Thymus (tissue), 11 donors: ENCODE measurements at regions not wholly inside any gene's neighbourhood (a gene's known extent, or its start where the extent isn't known, plus 50 kb on each side); places are given as distances from the start of the nearest gene placed in this dataset.

Source experiments
- DNase-seq, 9 donors: peaks; one replicate each; pipeline ENCODE4 v3.0.0-alpha.2; 2013; ENCODE audit warnings: low spot score in 9 of 9, low read depth in 6 of 9, missing footprints in 1 of 9
- H3K27ac ChIP-seq, 2 donors: one replicate each; pipeline ENCODE4 v1.5.1; 2013; ENCODE audit warnings: control low read depth in 1 of 2, low read depth in 1 of 2, low read length in 1 of 2, mild to moderate bottlenecking in 1 of 2, moderate library complexity in 1 of 2
- H3K27me3 ChIP-seq, 2 donors: one replicate each; pipeline ENCODE4 v1.5.1; 2013; ENCODE audit warnings: low read length in 1 of 2; ENCODE audit not compliant: control insufficient read depth in 2 of 2, insufficient read depth in 1 of 2
- H3K36me3 ChIP-seq, 2 donors: one replicate each; pipeline ENCODE4 v1.5.1; 2013; ENCODE audit warnings: low read length in 1 of 2, mild to moderate bottlenecking in 1 of 2, moderate library complexity in 1 of 2; ENCODE audit not compliant: control insufficient read depth in 2 of 2, insufficient read depth in 2 of 2
- H3K4me1 ChIP-seq, 2 donors: one replicate each; pipeline ENCODE4 v1.5.1; 2013; ENCODE audit warnings: low read length in 2 of 2; ENCODE audit not compliant: control insufficient read depth in 2 of 2, insufficient read depth in 2 of 2
- H3K4me3 ChIP-seq, 2 donors: one replicate each; pipeline ENCODE4 v1.5.1; 2013; ENCODE audit warnings: low read length in 2 of 2, control low read depth in 1 of 2, mild to moderate bottlenecking in 1 of 2
- H3K9me3 ChIP-seq, 2 donors: one replicate each; pipeline ENCODE4 v1.5.1; 2013; ENCODE audit warnings: low read length in 1 of 2, mild to moderate bottlenecking in 1 of 2; ENCODE audit not compliant: control insufficient read depth in 2 of 2, insufficient read depth in 1 of 2
- WGBS: extraction: QIAGEN DNeasy Blood & Tissue Kit; methylation state at CpG from one replicate; pipeline ENCODE4 v1.1.7; 2013; 5-methylcytosine and 5-hydroxymethylcytosine counted together
- donor health status: healthy.

- Histone ChIP-seq H3K4me3 (no peak overlapping the region), H3K27ac (no peak overlapping the region), H3K36me3 (no peaks in the 10 kb centered on the region), H3K27me3 (no peaks in the 10 kb centered on the region), H3K4me1 (no peaks in the 10 kb centered on the region), H3K9me3 (no peaks in the 10 kb centered on the region)
- DNase-seq, result no peak
- WGBS, result 89% methylated on average over 13 of the region's 13 CpGs
Observed at GRCh38 chr5:2856206-2856605, 104.7 kb upstream of the IRX2 start.

- Histone ChIP-seq H3K4me1 (no peaks in the 10 kb centered on the region), H3K9me3 (no peaks in the 10 kb centered on the region), H3K4me3 (no peak overlapping the region), H3K36me3 (no peaks in the 10 kb centered on the region), H3K27me3 (no peaks in the 10 kb centered on the region), H3K27ac (no peak overlapping the region)
- DNase-seq, result no peak
- 93% methylated on average over 1 of the region's 1 CpG for WGBS
Observed at GRCh38 chr5:2852446-2852845, 101.0 kb upstream of the IRX2 start.

- no peaks in the 10 kb centered on the region for H3K9me3 ChIP-seq
- no peaks in the 10 kb centered on the region for H3K4me1 ChIP-seq
- H3K4me3 ChIP-seq, result no peak overlapping the region
- 92% methylated on average over 5 of the region's 5 CpGs for WGBS
- H3K36me3 ChIP-seq, result no peaks in the 10 kb centered on the region
- H3K27ac ChIP-seq, result no peak overlapping the region
- no peak for DNase-seq
- no peaks in the 10 kb centered on the region for H3K27me3 ChIP-seq
Observed at GRCh38 chr5:2851895-2852294, 100.4 kb upstream of the IRX2 start.

GRCh38 chr5:2849429-2849828 is 98.0 kb upstream of the IRX2 start:
- DNase-seq, result no peak
- no peaks in the 10 kb centered on the region for H3K4me1 ChIP-seq
- no peaks in the 10 kb centered on the region for H3K36me3 ChIP-seq
- no peak overlapping the region for H3K4me3 ChIP-seq
- WGBS, result 89% methylated on average over 6 of the region's 6 CpGs
- H3K27me3 ChIP-seq, result no peaks in the 10 kb centered on the region
- no peaks in the 10 kb centered on the region for H3K9me3 ChIP-seq
- H3K27ac ChIP-seq, result no peak overlapping the region

- no peak for DNase-seq
- no peaks in the 10 kb centered on the region for H3K4me1 ChIP-seq
- 88% methylated on average over 11 of the region's 11 CpGs for WGBS
- H3K27ac ChIP-seq, result no peak overlapping the region
- H3K27me3 ChIP-seq, result no peaks in the 10 kb centered on the region
- H3K4me3 ChIP-seq, result no peak overlapping the region
- H3K36me3 ChIP-seq, result no peaks in the 10 kb centered on the region
- no peaks in the 10 kb centered on the region for H3K9me3 ChIP-seq
Observed at GRCh38 chr5:2848619-2849018, 97.1 kb upstream of the IRX2 start.

GRCh38 chr5:2847608-2848007 is 96.1 kb upstream of the IRX2 start:
- Histone ChIP-seq H3K27ac (no peak overlapping the region), H3K27me3 (no peaks in the 10 kb centered on the region), H3K4me1 (no peaks in the 10 kb centered on the region), H3K9me3 (no peaks in the 10 kb centered on the region), H3K36me3 (no peaks in the 10 kb centered on the region), H3K4me3 (no peak overlapping the region)
- WGBS, result 90% methylated on average over 11 of the region's 11 CpGs
- no peak for DNase-seq

GRCh38 chr5:2841208-2841607 is 89.7 kb upstream of the IRX2 start:
- no peaks in the 10 kb centered on the region for H3K27me3 ChIP-seq
- H3K4me3 ChIP-seq, result no peak overlapping the region
- no peaks in the 10 kb centered on the region for H3K36me3 ChIP-seq
- no peaks in the 10 kb centered on the region for H3K4me1 ChIP-seq
- H3K27ac ChIP-seq, result no peak overlapping the region
- DNase-seq, result no peak
- H3K9me3 ChIP-seq, result peaks cover 0 to 3% of the 10 kb centered on the region in 2 donors
- WGBS, result 64% methylated on average over 5 of the region's 5 CpGs

- WGBS, result 83% methylated on average over 10 of the region's 10 CpGs
- Histone ChIP-seq H3K4me3 (no peak overlapping the region), H3K27me3 (no peaks in the 10 kb centered on the region), H3K4me1 (no peaks in the 10 kb centered on the region), H3K9me3 (peaks cover 0 to 3% of the 10 kb centered on the region in 2 donors), H3K36me3 (no peaks in the 10 kb centered on the region), H3K27ac (no peak overlapping the region)
- DNase-seq, result no peak
Observed at GRCh38 chr5:2840372-2840915, 89.0 kb upstream of the IRX2 start.

GRCh38 chr5:2836133-2836532 is 84.7 kb upstream of the IRX2 start:
- Histone ChIP-seq H3K27ac (no peak overlapping the region), H3K4me1 (no peaks in the 10 kb centered on the region), H3K36me3 (no peaks in the 10 kb centered on the region), H3K27me3 (peaks cover 0 to 2% of the 10 kb centered on the region in 2 donors), H3K9me3 (peaks cover 0 to 3% of the 10 kb centered on the region in 2 donors), H3K4me3 (no peak overlapping the region)
- DNase-seq, result no peak
- 67% methylated on average over 5 of the region's 5 CpGs for WGBS

GRCh38 chr5:2833556-2833955 is 82.1 kb upstream of the IRX2 start:
- H3K9me3 ChIP-seq, result peaks cover 0 to 3% of the 10 kb centered on the region in 2 donors
- H3K4me3 ChIP-seq, result no peak overlapping the region
- no peak for DNase-seq
- no peaks in the 10 kb centered on the region for H3K4me1 ChIP-seq
- H3K27ac ChIP-seq, result no peak overlapping the region
- WGBS, result 76% methylated on average over 11 of the region's 11 CpGs
- H3K36me3 ChIP-seq, result no peaks in the 10 kb centered on the region
- peaks cover 0 to 2% of the 10 kb centered on the region in 2 donors for H3K27me3 ChIP-seq
